CD4-positive, alpha-beta T cell treated with Interleukin-4 for 1 hour (primary cell): ENCODE measurements at regions not wholly inside any gene's neighbourhood (a gene's known extent, or its start where the extent isn't known, plus 50 kb on each side); places are given as distances from the start of the nearest gene placed in this dataset.
A peak's percentile ranks its signal among the peaks of the same experiment; 100 is the strongest.

ENCODE experiments used
- DNase-seq, 2 donors: peaks; one replicate each; pipeline ENCODE4 v3.0.0-alpha.2; 2020 to 2022

DNA sequence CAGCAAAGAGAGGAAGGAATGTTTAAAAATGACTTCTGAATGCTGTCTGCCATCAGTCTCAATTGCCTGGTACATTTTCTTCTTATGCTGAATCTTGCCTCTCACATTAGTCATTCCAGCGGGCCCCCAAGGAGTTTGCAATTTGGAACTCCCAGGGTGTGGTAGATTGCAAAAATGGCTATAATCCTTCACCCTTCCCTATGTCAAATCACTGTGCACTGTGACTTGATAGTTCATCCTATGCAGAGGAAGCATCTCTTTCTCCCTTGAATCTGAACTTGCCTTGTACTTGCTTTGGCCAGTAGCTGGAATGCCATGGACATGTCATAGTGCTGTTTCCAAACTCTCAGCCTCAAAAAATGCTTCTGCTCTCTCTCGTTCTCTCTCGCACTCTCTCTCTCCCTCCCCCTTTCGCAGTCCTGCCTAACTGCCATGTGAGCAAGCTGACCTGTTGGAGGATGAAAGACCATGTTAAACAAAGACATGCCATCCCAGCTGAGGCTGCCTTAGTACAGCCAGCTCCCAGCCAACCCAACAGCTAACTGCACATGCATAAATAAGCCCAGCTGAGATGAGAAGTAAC, 284.0 kb upstream of the TLE4 start:
- DNase-seq = no peak

DNA sequence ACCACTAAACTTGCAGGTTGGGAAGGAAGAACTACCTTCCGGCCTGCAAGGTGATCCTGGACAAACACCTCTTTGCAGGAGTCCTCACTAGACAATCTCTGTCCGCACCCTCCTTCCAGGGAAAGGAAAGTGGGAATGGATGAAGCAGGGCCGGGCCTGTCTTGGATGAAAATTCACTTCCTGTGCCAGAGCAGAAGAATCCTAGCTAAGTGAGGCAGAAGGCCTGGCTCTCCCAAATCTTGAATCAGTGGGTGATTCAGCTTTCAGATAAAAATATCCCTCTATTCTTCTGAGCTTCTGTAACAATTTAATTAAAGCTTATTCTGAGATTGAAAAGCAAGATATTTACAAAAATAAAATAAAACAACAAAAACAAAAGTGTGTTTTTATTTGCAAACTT, 281.9 kb upstream of the TLE4 start:
- DNase-seq = no peak

DNA sequence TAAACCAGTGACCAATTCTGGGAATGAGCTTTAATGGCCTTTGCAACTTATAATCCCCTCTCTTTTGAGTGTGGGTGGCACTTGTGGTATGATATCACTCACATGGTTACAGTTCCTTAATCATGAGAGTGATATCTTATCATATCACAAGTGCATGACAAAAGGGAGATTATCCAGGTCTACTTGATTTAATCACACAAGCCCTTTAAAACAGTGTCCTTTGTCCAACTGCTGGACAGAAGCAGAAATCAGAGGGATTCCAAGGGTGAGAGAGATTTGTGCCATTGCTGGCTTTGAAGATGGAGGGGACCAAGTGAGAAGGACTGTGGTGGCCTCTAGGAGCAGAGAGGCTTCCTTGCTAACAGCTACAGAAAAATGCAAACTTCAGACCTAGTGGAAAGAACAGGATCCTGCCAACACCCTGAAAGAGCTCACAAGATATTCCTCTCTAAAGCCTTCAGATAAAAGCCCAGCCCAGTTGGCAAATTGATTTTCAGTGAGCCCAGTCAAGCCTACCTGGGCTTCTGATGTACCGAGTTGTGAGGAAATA, 279.0 kb upstream of the TLE4 start:
- DNase-seq = no peak

DNA sequence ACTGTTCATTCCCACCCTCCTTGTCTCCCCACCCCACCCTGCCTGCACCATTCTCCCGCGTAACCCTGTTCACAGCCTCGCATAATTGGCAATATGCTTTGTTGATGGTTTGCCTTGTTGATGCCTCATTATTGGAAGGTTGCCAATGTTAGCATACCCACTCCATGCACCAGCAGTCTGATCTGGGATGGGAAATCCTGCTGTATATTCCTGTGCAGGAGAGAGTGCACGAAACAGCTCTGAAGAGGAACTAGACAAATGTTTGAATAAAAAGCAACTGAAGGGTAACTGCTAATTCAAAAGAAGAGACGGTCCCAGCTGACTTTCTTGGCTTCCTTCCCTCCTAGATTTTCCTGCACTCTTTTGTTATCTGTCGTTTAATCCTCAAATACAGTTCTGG, 271.7 kb upstream of the TLE4 start:
- DNase-seq = no peak

DNA sequence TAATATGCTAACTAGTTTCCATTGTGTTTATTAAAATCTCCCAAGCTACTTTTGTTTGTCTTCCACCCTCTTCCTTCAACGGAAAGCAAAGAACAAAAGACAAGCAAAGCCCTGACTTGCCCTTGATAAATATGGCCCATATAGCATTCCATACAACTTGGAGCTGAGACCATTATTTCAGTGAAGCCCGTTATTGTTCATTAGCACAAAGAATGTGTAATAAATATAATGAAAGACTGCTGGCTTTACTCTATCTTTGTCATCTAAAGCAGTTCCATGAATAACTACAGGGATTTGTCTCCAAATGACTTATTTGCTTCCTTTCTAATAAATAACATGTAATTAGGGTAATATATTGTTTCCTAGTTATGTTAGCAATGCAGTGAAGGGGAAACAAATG, 270.7 kb upstream of the TLE4 start:
- DNase-seq = no peak

DNA sequence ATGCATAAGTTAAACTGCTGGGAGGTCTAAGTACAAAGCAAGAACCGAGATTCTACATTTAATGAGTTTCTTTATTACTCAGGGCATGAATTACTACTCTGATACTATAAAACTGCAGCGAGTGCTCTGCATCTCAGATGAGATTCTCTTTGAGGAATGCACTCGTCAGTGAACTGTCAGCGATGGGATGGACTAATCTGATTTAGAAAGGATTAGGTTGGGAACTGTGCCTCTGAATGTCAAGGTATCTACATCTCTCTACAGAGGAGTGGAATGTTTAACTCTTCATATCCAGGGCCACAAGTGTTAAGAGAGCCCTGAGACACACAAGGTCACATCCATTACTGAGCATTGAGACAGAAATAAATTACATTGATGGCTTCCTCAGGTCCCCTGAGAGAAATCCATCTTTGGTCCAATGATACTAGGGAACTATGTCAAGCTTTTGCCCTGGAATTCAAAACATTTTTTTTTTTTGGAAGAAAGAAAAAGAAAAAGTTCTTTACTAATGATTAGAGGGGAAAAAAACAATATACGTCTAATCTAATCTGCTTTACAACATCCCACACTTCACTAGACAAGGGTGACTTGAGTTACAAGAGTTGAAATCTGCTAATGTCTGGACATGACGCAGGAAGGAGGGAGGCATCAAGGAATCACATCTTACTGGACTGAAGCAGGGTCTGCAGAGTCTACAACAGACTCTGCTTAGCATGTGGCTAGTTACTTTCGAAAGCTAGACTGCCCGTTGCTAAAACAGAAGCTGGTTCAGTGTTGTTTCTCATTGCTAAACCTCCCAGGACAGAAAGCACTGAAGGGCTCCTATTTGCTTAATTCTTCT, 270.0 kb upstream of the TLE4 start:
- DNase-seq = no peak

DNA sequence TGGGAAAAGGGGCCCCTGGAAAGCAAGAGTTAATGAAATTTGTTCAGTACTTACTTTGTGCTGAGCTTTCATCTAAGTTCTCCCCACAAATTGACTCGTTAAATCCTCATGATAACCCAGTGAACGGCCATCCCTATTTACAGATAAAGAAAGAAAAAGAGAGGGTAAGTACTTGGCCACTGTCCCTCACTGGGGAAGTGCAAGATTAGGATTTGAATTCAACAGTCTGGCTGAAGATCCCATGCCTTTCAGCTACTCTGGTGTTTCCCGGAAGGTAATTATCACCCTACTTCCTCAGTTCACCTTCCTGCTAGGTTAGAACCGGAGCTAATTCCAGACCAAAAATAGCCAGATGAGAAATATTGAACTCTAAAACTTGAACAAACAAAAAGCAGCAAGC, 269.2 kb upstream of the TLE4 start:
- no peak for DNase-seq

DNA sequence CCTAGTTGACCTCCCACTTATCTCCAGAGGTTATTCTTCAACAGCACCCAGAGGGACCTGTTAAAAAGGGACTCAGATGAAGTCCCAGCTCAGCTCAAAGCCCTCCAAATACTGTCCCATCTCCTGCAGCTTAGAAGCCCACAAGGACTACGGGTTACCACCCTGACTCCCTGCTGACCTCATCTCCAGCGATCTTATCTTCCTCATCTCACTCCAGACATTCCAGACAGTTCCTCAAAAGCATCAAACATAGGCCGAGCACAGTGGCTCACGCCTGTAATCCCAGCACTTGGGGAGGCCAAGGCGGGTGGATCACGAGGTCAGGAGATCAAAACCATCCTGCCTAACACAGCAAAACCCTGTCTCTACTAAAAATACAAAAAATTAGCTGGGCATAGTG, 263.8 kb upstream of the TLE4 start:
- no peak for DNase-seq

DNA sequence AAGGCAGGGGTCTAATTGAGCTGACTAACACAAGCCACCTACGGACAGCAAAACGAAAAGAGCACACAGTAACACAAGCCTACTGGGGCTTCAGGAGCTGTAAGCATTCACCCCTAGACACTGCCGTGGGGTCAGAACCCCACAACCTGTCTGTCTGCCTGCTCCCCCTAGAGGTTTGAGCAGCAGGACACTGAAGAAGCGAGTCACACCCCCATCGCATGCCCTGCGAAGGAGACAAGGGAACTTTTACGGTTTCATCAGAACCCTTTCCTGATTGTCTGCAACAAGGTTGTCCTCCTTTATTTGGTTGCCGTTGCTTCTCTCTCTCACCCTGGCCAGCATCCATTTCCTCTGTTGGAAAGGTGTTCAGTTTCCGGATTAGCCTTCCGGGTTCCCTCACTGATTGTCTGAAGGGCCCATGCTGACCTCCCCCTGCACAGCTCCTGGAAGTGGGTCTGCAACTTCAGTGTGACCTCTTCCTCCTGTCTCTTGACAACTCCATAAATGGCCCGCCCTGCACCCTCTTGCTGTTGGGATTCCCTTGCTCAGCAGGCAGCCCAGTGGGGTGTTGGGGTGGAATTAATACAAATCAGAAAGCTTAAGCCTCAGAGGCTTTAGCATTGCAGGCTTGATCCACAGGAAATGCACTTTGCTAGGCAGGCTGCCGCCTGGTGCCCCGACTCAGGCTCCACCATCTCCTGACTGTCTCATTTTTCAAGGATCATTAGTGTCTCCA, 258.9 kb upstream of the TLE4 start:
- DNase-seq = no peak

DNA sequence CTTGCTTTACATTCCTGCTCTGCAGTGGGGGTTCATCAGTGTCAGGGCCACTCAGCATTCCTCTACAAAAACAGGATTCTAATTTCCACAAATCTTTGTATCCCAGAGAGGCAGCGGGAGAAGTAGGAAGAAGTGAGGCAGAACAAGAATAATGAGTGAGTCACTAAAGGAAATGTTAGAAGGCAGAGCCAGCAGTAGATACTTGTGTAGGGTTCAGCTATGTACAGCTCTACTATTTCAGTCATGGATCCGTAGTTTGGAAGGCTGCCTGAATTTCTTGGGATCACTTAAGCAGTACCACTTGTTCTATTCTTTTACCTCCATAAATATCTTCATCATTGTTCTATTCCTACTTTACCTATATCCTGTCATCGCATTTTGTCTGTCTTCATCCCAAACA, 246.3 kb upstream of the TLE4 start:
- DNase-seq = no peak

DNA sequence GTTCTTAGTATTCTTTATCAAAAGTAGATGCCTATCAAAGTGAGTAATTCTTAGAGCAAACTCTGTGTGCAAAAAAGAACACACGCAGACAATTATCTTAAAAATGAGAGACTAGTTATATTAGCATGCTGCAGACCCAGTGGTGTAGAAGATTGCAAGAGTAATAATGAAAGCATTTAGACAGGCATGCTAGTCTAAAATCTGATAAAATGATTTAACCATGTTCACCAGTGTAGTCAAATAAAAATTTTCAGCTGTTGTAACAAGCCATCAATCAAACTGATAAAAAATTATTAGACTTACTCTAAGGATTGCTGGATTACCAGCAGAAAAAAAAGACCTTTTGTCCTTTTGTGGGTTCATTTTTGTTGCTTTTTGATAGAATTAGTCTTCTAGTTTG, 241.9 kb upstream of the TLE4 start:
- DNase-seq = no peak

DNA sequence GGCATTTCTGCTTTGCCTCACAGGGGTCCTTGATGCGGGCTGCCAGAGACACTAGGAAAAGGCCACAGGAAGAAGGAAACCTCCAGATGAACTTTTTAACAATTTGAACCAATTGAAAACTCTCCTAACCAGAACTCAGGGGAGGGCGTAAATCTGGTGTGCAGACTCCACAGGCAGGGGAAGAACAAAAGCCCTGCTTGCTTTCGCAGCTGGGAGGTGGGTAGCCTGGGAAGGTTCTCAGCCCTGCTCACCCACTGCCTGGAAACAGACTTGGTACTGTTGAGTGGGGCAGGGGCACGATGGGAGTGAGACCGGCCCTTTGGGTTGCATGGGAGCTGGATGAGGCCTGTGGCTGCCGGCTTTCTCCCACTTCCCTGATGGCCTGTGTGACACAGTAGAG, 237.8 kb upstream of the TLE4 start:
- no peak for DNase-seq

DNA sequence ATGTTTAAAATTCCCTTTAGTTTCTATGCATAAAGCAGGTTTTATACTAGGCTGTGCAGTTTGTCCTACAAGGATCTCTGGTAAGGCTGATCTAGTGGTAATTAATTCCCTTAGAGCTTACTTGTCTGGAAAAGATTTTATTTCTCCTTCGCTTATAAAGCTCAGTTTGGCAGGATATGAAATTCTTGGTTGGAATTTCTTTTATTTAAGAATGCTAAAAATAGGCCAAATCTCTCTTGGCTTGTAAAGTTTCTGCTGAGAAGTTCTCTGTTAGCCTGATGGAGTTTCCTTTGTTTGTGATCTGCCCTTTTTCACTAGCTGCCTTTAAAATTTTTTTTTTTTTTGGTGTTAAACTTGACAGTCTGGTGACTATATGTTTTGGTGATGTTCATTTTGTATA, 237.1 kb upstream of the TLE4 start:
- no peak for DNase-seq

DNA sequence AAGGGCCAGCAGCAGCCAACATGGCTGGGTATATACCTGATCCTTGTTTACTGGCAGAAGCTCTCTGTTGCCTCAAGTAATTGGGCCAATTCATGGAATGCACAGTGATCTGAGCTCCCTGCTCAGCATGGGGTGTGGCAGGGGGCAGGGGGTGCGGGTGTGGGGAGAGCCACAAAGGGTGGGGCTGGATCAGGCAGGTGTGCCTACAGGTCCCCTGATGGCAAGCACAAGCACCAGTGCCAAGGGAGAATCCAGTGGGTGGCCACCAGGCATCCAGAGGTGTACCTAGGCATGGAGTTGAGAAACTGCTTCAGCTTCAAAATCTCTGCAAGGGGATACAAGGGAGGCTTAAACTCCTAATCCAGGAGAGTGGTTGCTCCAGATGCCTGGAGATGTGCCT, 235.8 kb upstream of the TLE4 start:
- DNase-seq = no peak

DNA sequence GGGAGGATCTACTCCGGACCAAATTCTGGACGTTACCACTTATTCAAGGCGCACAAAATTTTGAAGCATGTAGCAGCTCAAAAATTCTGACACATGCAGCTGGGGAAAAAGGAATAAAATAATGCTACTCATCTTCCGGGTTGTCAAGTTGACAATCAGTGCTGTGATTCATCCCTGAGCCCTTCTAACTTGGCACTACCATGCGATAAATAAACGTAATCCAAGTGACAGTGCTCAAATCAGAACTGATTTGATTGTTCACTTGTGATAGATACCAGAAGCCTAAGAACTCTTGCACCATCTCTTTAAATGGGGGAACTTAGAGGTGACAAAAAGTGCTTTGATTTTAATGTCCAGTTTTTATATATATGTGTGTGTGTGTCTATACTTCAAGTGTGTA, 230.2 kb upstream of the TLE4 start:
- no peak for DNase-seq

DNA sequence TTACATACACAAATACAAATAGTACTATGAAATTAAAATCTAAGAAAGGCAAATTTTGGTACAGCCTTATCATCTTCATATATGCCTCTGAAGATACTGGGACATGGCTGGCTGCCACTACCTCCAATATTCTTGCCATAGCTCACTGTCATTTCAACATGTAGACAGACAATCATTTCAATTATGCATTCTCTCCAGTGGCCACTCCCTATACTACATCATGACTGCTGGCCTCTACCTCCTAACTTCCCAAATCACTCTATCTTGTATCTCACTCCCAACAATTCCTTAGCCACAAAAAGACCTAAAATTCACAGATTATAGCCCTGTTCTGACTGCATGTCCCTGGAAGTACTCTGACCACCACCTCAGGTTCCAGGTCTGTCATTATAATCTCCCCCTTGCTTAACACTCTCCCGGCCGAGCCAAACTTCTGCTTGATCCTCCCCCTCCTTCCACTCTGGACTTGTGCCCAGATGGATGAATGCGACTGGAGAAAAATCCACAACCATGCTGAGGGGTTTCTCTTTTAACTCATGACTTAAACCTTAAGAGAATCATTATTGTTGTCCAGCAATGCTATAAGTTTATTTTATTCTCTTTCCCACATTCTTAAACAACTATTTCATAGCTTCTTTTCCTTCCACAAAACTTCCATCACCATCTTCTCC, 225.3 kb upstream of the TLE4 start:
- no peak for DNase-seq

DNA sequence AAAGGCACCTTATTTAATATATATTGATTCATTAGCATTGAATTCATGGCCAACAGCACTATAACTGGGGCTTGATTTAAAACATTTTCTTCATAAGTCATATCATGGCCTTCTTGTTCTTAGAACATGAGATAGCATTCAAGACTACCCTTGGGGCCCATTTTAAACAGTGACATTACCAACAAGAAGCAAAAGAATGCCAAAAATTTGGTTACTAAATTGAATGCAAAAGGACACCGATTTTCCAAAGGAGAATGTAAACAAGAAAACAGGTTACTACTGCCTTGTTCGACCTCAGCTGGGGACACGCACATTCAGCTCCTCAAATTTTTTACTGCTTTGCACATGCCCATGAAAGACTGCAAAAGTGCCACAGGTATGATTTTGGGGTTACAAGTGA, 219.4 kb upstream of the TLE4 start:
- no peak for DNase-seq

DNA sequence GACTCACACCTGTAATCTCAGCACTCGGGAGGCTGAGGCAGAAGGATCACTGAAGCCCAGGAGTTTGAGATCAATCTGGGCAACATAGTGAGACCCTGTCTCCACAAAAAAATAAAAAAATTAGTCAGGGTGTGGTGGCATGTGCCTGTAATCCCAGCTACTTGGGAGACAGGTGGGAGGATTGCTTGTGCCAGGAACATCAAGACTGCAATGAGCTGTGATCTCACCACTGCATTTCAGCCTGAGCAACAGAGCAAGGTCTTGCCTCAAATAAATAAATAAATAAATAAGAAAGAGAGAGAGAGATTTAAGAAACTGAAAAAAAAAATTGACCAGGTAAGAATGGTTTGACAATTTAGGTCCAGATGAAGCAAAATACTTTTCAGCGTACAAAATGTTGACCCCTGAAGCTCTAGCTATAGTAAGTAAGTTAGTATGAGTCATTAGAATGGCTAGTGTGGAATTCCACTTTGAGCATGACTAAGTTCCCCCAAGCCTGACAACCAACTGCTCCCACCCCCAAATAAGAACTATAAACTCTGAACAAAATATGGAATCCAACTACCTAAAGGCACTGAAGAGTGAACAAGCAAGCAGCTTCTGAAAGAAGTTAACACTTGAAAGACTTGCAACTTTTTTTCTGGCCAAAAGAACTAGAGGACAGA, 217.8 kb upstream of the TLE4 start:
- DNase-seq = no peak

DNA sequence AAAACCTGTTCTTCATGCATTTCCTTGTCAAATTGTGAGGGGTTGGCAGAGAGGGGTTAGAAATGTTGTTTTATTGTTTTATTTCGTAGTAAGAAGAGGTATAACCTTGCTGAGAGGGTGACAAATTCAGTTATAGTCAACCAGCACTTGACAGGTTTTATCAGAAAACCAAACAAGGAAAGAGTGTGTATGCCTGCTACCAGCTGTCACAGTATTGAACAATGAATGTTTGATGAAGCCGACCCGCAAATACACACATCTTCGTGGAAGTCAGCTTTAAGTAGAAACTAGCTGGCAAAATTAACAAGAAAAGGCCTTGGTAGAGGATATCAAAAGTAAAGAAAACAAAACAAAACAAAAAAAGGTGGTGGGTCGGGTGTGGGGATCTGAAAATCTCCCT, 214.6 kb upstream of the TLE4 start:
- no peak for DNase-seq

DNA sequence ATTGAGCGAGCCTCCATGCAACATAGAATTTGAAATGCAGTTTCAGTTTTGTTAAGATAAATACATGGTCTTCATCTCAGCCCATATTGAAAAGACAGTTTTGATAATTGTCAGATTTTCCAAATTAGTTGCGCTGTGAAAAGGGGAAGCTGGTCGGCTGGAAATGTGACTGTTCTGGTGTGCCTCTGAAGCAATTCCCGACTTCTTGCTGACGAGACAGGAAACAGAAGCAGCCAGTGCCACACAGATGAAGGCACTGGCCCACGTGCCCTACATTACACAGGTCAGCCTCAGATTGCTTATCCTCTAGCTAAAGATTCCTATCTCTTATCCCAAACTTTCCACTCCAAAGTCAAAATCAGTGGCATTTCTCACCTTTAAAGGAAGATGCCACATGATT, 214.1 kb upstream of the TLE4 start:
- peak in 1 of 2 donors; percentile 32 for DNase-seq

DNA sequence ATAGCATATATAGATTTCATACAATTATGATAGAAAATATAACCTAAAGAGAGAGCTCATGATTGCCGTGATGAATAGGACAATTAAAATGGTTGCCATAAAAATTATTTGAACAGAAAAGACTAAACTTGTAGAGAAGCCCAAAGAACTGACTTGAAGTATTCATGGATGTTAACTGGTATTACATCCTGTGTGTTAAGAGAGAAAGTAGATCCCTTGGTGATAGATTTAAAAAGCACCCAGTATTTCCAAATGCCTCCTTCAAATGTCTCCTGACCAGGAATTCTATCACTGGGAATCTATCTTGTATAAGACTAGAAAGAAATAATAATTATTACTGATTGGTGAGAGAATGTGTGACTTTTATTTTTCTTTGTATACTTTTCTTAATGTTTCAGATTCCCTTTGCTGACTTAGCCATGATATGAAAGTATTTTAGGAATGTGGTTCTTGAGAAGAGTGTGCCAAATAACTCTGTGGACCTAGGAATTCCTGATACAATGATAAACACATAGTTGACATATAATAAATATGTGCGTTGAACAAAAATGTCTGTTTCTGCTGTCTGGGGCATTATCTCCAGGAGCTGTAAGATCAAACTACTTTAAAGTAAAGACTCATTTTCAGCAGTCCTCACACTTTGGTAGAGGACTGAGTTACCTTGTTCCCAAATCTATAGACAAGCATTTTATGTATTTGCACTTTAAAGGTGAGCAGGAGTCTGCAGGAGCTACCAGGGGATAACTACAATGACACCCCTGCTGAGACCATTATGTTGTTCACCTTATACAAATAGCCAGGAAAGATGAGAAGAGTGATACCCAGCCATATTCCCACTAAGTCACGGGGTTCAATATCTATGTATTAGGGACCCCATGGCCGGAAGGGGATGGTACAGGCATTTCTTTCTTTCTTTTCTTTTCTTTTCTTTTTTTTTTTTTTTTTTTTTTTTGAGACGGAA, 211.1 kb upstream of the TLE4 start:
- DNase-seq = no peak
